ENCODE measurements at regions not wholly inside any gene's neighbourhood (a gene's known extent, or its start where the extent isn't known, plus 50 kb on each side); places are given as distances from the start of the nearest gene placed in this dataset.

- no peak for TF ChIP-seq ZNF331 (CRISPR knock-in tag; IDR thresholded peaks at IDR 0.05; ENCODE audit: low read depth)
- TF ChIP-seq ZNF462 (CRISPR knock-in tag; IDR thresholded peaks at IDR 0.05), result no peak
- TF ChIP-seq ETS1 (IDR thresholded peaks at IDR 0.05), result no peak
- TF ChIP-seq JUNB (IDR thresholded peaks at IDR 0.05; ENCODE audit: unreplicated experiment), result no peak
- TF ChIP-seq CREB1 (CRISPR knock-in tag; IDR thresholded peaks at IDR 0.05; ENCODE audit: low read depth), result no peak
- TF ChIP-seq ZNF114 (CRISPR knock-in tag; IDR thresholded peaks at IDR 0.05), result no peak
- TF ChIP-seq STAT1 (IDR thresholded peaks at IDR 0.05; ENCODE audit: unreplicated experiment), result no peak
- no peak for TF ChIP-seq EZH2phosphoT487 (IDR thresholded peaks at IDR 0.05; ENCODE audit: unreplicated experiment)
- no peak for TF ChIP-seq NANOG (IDR thresholded peaks at IDR 0.05; ENCODE audit: borderline replicate concordance)
- no peak for TF ChIP-seq POLR2AphosphoS5 (IDR thresholded peaks at IDR 0.05; ENCODE audit: low read depth)
- no peak for TF ChIP-seq CTCF (conservative IDR thresholded peaks at IDR 0.05; ENCODE audit: low read depth in 2 of 2)
- no peak for TF ChIP-seq REST (IDR thresholded peaks at IDR 0.05; ENCODE audit: unreplicated experiment)
- TF ChIP-seq EZH2 (IDR thresholded peaks at IDR 0.05; ENCODE audit: low read depth, unreplicated experiment), result no peak
- Histone ChIP-seq H3K27ac (ENCODE audit: low read depth) (no peak overlapping the region), H3K27me3 (ENCODE audit: insufficient read depth) (no peaks in the 10 kb centered on the region), H3K36me3 (ENCODE audit: insufficient read depth) (no peaks in the 10 kb centered on the region), H2AFZ (no peak overlapping the region), H3K4me1 (ENCODE audit: insufficient read depth) (no peaks in the 10 kb centered on the region), H3K9me2 (ENCODE audit: insufficient read depth) (no peaks in the 10 kb centered on the region), H3F3A (replicated peaks; ENCODE audit: low read depth) (no peaks in the 10 kb centered on the region), H4K20me1 (replicated peaks; ENCODE audit: insufficient read depth) (no peaks in the 10 kb centered on the region), H3K79me2 (replicated peaks; ENCODE audit: insufficient read depth) (no peaks in the 10 kb centered on the region), H3K4me2 (no peak overlapping the region), H3K4me3 (no peak overlapping the region)
- Mint-ChIP-seq H3K9me3 (peaks cover 8% of the 10 kb centered on the region), H3K36me3 (ENCODE audit: low read depth) (peaks cover 6% of the 10 kb centered on the region), H3K4me1 (peaks cover 5% of the 10 kb centered on the region; the same call in 2 of the 3 replicates), H3K27me3 (ENCODE audit: insufficient read depth, low read depth, poor library complexity) (peaks cover 2% of the 10 kb centered on the region), H3K27ac (no peak overlapping the region), H3K4me3 (no peak overlapping the region)
- DNase-seq (ENCODE audit: low spot score) (no peak), ATAC-seq (no peak)
Observed at GRCh38 chr5:162888268-162888667, 549.1 kb upstream of the CCNG1 start.

Data from GM23338 (cell line).